ENCODE measurements at regions not wholly inside any gene's neighbourhood (a gene's known extent, or its start where the extent isn't known, plus 50 kb on each side); places are given as distances from the start of the nearest gene placed in this dataset.

DNA sequence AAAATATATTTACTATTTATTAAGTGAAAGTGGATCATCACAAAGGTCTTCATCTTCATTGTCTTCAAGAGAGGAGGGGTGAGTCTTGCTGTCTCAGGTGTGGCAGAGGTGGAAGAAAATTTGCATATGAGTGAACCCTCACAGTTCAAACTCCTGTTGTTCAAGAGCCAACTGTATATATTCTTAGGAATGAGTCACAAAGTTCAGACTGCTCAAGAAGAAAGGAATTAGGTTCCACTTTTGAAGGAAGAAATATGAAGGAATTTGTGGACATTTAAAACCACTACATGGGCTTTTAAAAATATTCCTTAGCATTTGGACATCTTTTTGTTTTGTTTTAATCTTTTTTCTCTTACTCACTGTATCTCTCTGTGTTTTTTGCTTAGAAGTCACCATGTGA, 212.6 kb downstream of the INSIG2 start:
- TF ChIP-seq, protein P1, sequence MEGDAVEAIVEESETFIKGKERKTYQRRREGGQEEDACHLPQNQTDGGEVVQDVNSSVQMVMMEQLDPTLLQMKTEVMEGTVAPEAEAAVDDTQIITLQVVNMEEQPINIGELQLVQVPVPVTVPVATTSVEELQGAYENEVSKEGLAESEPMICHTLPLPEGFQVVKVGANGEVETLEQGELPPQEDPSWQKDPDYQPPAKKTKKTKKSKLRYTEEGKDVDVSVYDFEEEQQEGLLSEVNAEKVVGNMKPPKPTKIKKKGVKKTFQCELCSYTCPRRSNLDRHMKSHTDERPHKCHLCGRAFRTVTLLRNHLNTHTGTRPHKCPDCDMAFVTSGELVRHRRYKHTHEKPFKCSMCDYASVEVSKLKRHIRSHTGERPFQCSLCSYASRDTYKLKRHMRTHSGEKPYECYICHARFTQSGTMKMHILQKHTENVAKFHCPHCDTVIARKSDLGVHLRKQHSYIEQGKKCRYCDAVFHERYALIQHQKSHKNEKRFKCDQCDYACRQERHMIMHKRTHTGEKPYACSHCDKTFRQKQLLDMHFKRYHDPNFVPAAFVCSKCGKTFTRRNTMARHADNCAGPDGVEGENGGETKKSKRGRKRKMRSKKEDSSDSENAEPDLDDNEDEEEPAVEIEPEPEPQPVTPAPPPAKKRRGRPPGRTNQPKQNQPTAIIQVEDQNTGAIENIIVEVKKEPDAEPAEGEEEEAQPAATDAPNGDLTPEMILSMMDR (IDR thresholded peaks at IDR 0.05; ENCODE audit: extremely low read depth, insufficient read depth, missing control alignments) = no peak
- in situ Hi-C loops (cut with MboI; ENCODE audit: low pct_unique_long_range_greater_than_20kb, low sequenced_read_pairs, unreplicated experiment) = no loop called here
- DNase-seq (ENCODE audit: low spot score) = no peak

DNA sequence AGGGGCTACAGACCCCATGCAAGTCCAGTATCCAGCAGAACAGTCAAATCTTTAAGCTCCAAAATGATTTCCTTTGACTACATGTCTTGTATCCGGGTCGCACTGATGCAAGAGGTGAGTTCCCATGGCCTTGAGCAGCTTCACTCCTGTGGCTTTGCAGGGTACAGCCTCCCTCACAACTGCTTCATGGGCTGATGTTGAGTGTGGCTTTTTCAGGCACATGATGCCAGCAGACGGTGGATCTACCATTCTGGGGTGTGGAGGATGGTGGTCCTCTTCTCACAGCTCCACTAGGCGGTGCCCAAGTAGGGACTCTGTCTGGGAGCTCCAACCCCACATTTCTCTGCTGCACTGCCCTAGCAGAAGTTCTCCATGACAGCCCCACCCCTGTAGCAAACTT, 208.4 kb downstream of the INSIG2 start:
- TF ChIP-seq, protein P1 (IDR thresholded peaks at IDR 0.05; ENCODE audit: extremely low read depth, insufficient read depth, missing control alignments) = no peak
- in situ Hi-C loops (cut with MboI; ENCODE audit: low pct_unique_long_range_greater_than_20kb, low sequenced_read_pairs, unreplicated experiment) = no loop called here
- no peak for DNase-seq (ENCODE audit: low spot score)

DNA sequence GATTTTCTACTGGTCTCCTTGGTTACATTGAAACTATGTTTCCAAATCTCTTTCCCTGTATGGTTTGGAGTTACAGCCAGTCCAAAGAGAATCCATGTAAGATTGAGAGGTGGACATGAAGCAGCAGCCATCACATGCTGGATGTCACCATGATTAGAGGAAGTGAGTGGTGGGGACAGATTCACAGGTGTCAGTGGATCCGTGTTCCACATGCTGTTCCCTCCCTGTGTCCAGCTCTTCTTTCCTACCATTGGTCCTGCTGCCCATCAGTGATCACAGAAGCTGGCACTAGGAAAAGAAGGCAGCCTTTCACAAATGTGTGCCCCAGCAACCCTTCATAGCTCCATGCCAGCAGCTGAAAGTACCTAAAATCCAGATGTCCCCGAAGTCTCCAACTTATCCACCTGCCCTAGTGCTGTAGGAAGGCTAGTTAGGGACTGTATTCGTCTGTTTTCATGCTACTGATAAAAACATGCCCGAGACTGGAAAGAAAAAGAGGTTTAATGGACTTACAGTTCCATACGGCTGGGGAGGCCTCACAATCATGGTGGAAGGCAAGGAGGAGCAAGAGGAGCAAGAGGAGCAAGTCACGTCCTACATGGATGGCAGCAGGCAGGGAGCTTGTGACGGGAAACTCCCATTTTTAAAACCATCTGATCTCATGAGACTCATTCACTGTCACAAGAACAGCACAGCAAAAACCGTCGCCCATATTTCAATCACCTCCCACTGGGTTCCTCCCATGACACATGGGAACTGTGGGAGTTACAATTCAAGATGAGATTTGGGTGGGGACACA, 207.5 kb downstream of the INSIG2 start:
- TF ChIP-seq, protein P1 (IDR thresholded peaks at IDR 0.05; ENCODE audit: extremely low read depth, insufficient read depth, missing control alignments) = no peak
- in situ Hi-C loops (cut with MboI; ENCODE audit: low pct_unique_long_range_greater_than_20kb, low sequenced_read_pairs, unreplicated experiment) = no loop called here
- no peak for DNase-seq (ENCODE audit: low spot score)

DNA sequence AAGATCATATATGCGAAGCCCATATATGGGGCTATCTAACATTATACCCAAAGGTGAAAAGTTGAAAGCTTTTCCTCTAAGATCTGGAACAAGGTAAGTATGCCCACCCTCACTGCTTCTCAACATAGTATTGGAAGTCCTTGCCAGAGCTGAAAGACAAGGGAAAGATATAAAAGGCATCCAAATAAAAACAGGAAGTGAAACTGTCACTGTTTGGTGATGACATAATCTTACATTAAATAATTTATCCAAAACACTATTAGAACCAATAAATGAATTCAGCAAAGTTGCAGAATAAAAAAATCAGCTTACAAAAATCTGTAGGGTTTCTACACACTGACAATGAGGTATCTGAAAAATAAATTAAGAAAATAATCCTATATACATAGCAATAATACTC, 205.8 kb downstream of the INSIG2 start:
- TF ChIP-seq, protein P1 (IDR thresholded peaks at IDR 0.05; ENCODE audit: extremely low read depth, insufficient read depth, missing control alignments) = no peak
- DNase-seq (ENCODE audit: low spot score) = no peak
- in situ Hi-C loops (cut with MboI; ENCODE audit: low pct_unique_long_range_greater_than_20kb, low sequenced_read_pairs, unreplicated experiment) = no loop called here

DNA sequence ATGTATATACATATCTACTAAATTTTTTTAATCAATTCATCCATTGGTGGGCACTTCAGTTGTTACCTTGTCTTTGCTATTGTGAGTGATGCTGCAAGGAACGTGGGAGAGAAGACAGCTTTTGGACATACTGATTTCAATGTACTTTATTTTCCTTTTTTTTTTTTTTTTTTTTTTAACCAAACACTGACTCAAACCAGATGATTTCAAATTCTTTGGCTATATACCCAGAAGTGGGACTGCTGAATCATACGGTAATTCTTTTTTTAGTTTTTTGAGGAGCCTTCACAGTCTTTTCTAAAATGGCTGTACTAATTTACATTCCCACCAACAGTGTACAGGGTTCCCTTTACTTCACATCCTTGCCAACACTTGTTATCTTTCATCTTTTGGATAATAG, 204.7 kb downstream of the INSIG2 start:
- no peak for DNase-seq (ENCODE audit: low spot score)
- in situ Hi-C loops (cut with MboI; ENCODE audit: low pct_unique_long_range_greater_than_20kb, low sequenced_read_pairs, unreplicated experiment) = no loop called here
- TF ChIP-seq, protein P1 (IDR thresholded peaks at IDR 0.05; ENCODE audit: extremely low read depth, insufficient read depth, missing control alignments) = no peak

DNA sequence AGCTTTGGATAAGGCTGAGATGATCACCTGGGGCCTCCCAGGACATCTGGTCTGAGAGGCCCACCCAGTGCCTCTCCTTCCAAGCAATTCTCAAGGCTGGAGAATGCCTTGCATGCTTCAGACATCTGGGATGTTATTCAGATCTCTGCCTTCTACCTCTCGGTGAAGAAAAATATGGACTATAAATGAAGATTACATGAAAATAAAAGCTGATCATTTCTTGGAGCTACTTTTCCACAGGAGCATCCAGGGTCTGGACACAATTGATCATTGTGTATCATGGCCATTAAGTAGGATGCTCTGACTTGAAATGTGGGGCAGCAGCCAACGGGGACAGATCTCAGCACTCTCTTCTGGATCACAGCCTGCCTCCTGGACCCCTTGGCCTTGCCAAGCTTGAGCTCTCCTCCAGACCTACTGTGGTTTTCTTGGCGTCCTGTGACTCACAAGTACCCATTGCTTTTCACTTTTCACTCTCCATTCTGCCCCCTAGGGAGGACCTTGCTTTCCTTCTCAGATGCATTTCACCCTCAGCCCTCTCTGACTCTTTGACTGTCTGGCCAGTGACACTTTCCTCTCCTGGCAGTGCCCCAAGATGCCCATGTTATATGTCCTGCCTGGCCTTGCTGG, 203.1 kb downstream of the INSIG2 start:
- no peak for DNase-seq (ENCODE audit: low spot score)
- in situ Hi-C loops (cut with MboI; ENCODE audit: low pct_unique_long_range_greater_than_20kb, low sequenced_read_pairs, unreplicated experiment) = no loop called here
- TF ChIP-seq, protein P1 (IDR thresholded peaks at IDR 0.05; ENCODE audit: extremely low read depth, insufficient read depth, missing control alignments) = no peak

Measured in GM13977 (cell line).